Endothelial cell of umbilical vein (primary cell): ENCODE measurements at regions not wholly inside any gene's neighbourhood (a gene's known extent, or its start where the extent isn't known, plus 50 kb on each side); places are given as distances from the start of the nearest gene placed in this dataset.

Experiments used
- BruUV-seq: library from RNA; stranded (reverse); fragments of 400-500 nt; replicated peaks from 2 replicates; lab custom pipeline; 2021; lab: Mats Ljungman, UMichigan
- CTCF ChIA-PET: fragments of 300-600, 350-600 bp; sonication (Branson Sonifier 250); formaldehyde crosslinking; loops from one replicate; lab custom pipeline; 2021; ENCODE audit warnings: antibody characterized with exemption, inconsistent platforms; lab: Charles Lee
- POLR2A ChIA-PET: fragments of 300-600, 350-600 bp; sonication (Branson Sonifier 250); formaldehyde crosslinking; loops from one replicate; lab custom pipeline; 2021; ENCODE audit warnings: antibody characterized with exemption, inconsistent platforms; lab: Charles Lee
- DNase-seq: peaks from one replicate; pipeline ENCODE4 v3.0.0-alpha.2; 2011; ENCODE audit warnings: low read depth, low spot score
- FAIRE-seq: peaks from 2 replicates; lab custom pipeline; 2011; peaks lifted over from hg19 to GRCh38; lab: Jason Lieb, UNC
- H2AFZ ChIP-seq: 2 replicates; pipeline ENCODE4 v1.6.0; 2012; ENCODE audit warnings: low read depth, low read length, control low read depth, inconsistent platforms
- H3K27ac ChIP-seq: 2 replicates; pipeline ENCODE4 v1.5.1; 2011; ENCODE audit warnings: low read depth, mild to moderate bottlenecking, control low read depth, low read length, moderate library complexity; ENCODE audit not compliant: insufficient read depth
- H3K27me3 ChIP-seq, 2 experiments: 2 replicates each; pipeline versions ENCODE4 v1.6.0 to v1.6.1; 2011; ENCODE audit warnings: low read length in 2 of 2, mixed read lengths in 1 of 2; ENCODE audit not compliant: control insufficient read depth in 2 of 2, insufficient read depth in 2 of 2
- H3K36me3 ChIP-seq, 2 experiments: 2 replicates in 1 of 2; 3 replicates in 1 of 2; pipeline ENCODE4 v1.5.1; 2011; ENCODE audit warnings: low read length in 2 of 2, mild to moderate bottlenecking in 1 of 2, moderate library complexity in 1 of 2; ENCODE audit not compliant: control insufficient read depth in 2 of 2, insufficient read depth in 2 of 2; ENCODE audit errors: extremely low read depth in 1 of 2
- H3K4me1 ChIP-seq: 3 replicates; pipeline ENCODE4 v1.5.1; 2011; ENCODE audit warnings: mild to moderate bottlenecking, low read length; ENCODE audit not compliant: control insufficient read depth, insufficient read depth; ENCODE audit errors: extremely low read depth
- H3K4me2 ChIP-seq: 2 replicates; pipeline ENCODE4 v1.6.1; 2011; ENCODE audit warnings: low read length, control low read depth, mixed read lengths; ENCODE audit not compliant: insufficient read depth
- H3K4me3 ChIP-seq, 3 experiments: fragments of 200-600 bp in 1 of 3; sonication (generic), shearing (Covaris generic) in 1 of 3; replicated peaks in 1 of 3; 2 replicates each; pipeline ENCODE4 v1.5.1; 2011 to 2016; ENCODE audit warnings: control low read depth in 3 of 3, low read length in 3 of 3, mild to moderate bottlenecking in 2 of 3, inconsistent platforms in 1 of 3, low read depth in 1 of 3, moderate library complexity in 1 of 3; ENCODE audit not compliant: insufficient read depth in 1 of 3
- H3K79me2 ChIP-seq: 2 replicates; pipeline ENCODE4 v1.6.0; 2012; ENCODE audit warnings: low read length, inconsistent platforms; ENCODE audit not compliant: control insufficient read depth, insufficient read depth
- H3K9ac ChIP-seq: replicated peaks from 2 replicates; pipeline ENCODE3; 2011; ENCODE audit warnings: low read length, control low read depth; ENCODE audit not compliant: insufficient read depth; ENCODE audit errors: extremely low read depth
- H3K9me1 ChIP-seq: replicated peaks from 3 replicates; pipeline ENCODE4 v1.6.0; 2011; ENCODE audit warnings: mild to moderate bottlenecking, low read length; ENCODE audit not compliant: control insufficient read depth, insufficient read depth; ENCODE audit errors: extremely low read depth
- H3K9me3 ChIP-seq: replicated peaks from 2 replicates; pipeline ENCODE4 v1.5.1; 2012; ENCODE audit warnings: low read length, inconsistent platforms; ENCODE audit not compliant: control insufficient read depth, insufficient read depth
- H4K20me1 ChIP-seq: replicated peaks from 2 replicates; pipeline ENCODE3; 2011; ENCODE audit warnings: mild to moderate bottlenecking, low read length; ENCODE audit not compliant: control insufficient read depth, insufficient read depth; ENCODE audit errors: extremely low read depth
- CTCF ChIP-seq, 2 donors: IDR thresholded peaks; 1 replicate in 1 of 2; 2 replicates in 1 of 2; pipeline ENCODE4 v1.5.1; 2011; ENCODE audit warnings: low read length in 2 of 2, mild to moderate bottlenecking in 2 of 2, moderate library complexity in 2 of 2, control low read depth in 1 of 2, inconsistent platforms in 1 of 2, low read depth in 1 of 2; ENCODE audit not compliant: insufficient read depth in 1 of 2; ENCODE audit errors: extremely low read depth in 1 of 2
- EZH2 ChIP-seq: IDR thresholded peaks from 2 replicates; pipeline ENCODE4 v1.6.1; 2012; ENCODE audit warnings: borderline replicate concordance, low read depth, mild to moderate bottlenecking, moderate library complexity, low read length, inconsistent platforms; ENCODE audit not compliant: severe bottlenecking
- FOS ChIP-seq: IDR thresholded peaks from 2 replicates; pipeline ENCODE4 v1.6.1; 2011; ENCODE audit warnings: mild to moderate bottlenecking, low read length, moderate library complexity, borderline replicate concordance; ENCODE audit not compliant: insufficient read depth
- GATA2 ChIP-seq: IDR thresholded peaks from 2 replicates; pipeline ENCODE4 v1.7.0; 2011; ENCODE audit warnings: low read depth, mild to moderate bottlenecking, moderate library complexity, mixed read lengths, low read length; ENCODE audit not compliant: insufficient read length, insufficient read depth
- JUN ChIP-seq: IDR thresholded peaks from 2 replicates; pipeline ENCODE4 v1.6.1; 2011; ENCODE audit warnings: borderline replicate concordance, low read depth; ENCODE audit not compliant: insufficient read length, insufficient read depth
- MAX ChIP-seq: IDR thresholded peaks from 2 replicates; pipeline ENCODE4 v1.6.1; 2011; ENCODE audit not compliant: insufficient read depth, insufficient read length
- MYC ChIP-seq: IDR thresholded peaks from one replicate; pipeline ENCODE4 v1.6.1; 2011; ENCODE audit warnings: mild to moderate bottlenecking, low read depth, low read length
- POLR2A ChIP-seq: IDR thresholded peaks from 2 replicates; pipeline ENCODE4 v1.6.1; 2012; ENCODE audit warnings: low read depth, mild to moderate bottlenecking, control low read depth, low read length
- POLR2AphosphoS5 ChIP-seq: IDR thresholded peaks from 2 replicates; pipeline ENCODE4 v1.6.1; 2012; ENCODE audit warnings: low read depth, mild to moderate bottlenecking, control low read depth, low read length, moderate library complexity; ENCODE audit not compliant: insufficient read depth
- dilution Hi-C: fragments of 300-500 bp; cut with MboI; formaldehyde crosslinking; loops from one replicate; pipeline ENCODE4 v1.15.0; 2019; ENCODE audit warnings: low sequenced_read_pairs; ENCODE audit not compliant: extremely low pct_ligation_motif_present
- intact Hi-C: fragments of 100-400 bp; cut with micrococcal nuclease; formaldehyde crosslinking; loops from one replicate; pipeline ENCODE4 v1.10.0; 2022

GRCh38 chr5:3214838-3215374, 380.7 kb upstream of the IRX1 start:
- no TSS peak for BruUV-seq
- dilution Hi-C loops (no loop called here), intact Hi-C loops (no loop called here)
- H3K27ac ChIP-seq, result no peak overlapping the region
- TF ChIP-seq JUN (no peak), POLR2A (no peak), CTCF (IDR thresholded peaks at IDR 0.05; ENCODE audit: extremely low read depth in 1 of 2, insufficient read depth in 1 of 2, low read depth in 1 of 2, low read length in 2 of 2) (no peak), EZH2 (no peak), GATA2 (no peak), FOS (no peak), POLR2AphosphoS5 (no peak), MYC (no peak), MAX (no peak)
- no peaks in the 10 kb centered on the region for H3K27me3 ChIP-seq
- H3K79me2 ChIP-seq, result no peaks in the 10 kb centered on the region
- no peak for FAIRE-seq
- no peak overlapping the region for H2AFZ ChIP-seq
- H3K36me3 ChIP-seq, result no peaks in the 10 kb centered on the region
- no peak overlapping the region for H3K4me3 ChIP-seq
- H3K4me2 ChIP-seq, result no peak overlapping the region
- H3K4me1 ChIP-seq, result no peaks in the 10 kb centered on the region
- DNase-seq, result no peak
- POLR2A ChIA-PET, result no interaction called here
- no peaks in the 10 kb centered on the region for H3K9me1 ChIP-seq
- peaks cover 18% of the 10 kb centered on the region for H3K9me3 ChIP-seq
- no peak overlapping the region for H3K9ac ChIP-seq
- H4K20me1 ChIP-seq, result no peaks in the 10 kb centered on the region
- CTCF ChIA-PET, result no interaction called here
